H7 (cell line): ENCODE measurements at regions not wholly inside any gene's neighbourhood (a gene's known extent, or its start where the extent isn't known, plus 50 kb on each side); places are given as distances from the start of the nearest gene placed in this dataset.
A peak's percentile ranks its signal among the peaks of the same experiment; 100 is the strongest.

Experiments used
- DNase-seq: peaks from one replicate; pipeline ENCODE4 v3.0.0; 2012
- H3K27me3 ChIP-seq: 2 replicates; pipeline ENCODE4 v1.6.0; 2011; ENCODE audit warnings: mild to moderate bottlenecking, low read length; ENCODE audit not compliant: control insufficient read depth, insufficient read depth
- H3K36me3 ChIP-seq: replicated peaks from 2 replicates; pipeline ENCODE4 v1.5.1; 2011; ENCODE audit warnings: low read length; ENCODE audit not compliant: control insufficient read depth, insufficient read depth
- H3K4me3 ChIP-seq: 2 replicates; pipeline ENCODE4 v1.5.1; 2011; ENCODE audit warnings: low read depth, mild to moderate bottlenecking, control low read depth, low read length, moderate library complexity; ENCODE audit not compliant: insufficient read depth

DNA sequence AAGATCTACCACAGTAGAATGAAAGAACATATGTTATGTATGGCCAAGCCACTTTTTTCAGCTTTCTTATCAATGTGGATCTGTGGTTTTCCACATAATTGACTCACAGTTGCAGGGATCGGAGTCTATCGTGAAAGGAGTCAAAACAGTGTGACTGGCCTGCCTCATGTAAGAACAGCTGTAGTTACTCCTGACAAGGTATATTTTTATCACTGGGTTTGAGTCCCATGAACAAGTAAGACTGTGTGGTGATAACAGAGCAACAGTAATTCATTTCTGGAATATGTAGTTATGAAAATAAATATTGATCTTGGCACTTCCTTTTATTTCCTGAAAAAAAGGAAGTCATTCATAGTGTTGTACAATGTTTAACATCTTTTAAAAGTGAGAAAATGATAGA, 416.6 kb downstream of the KLF12 start:
- no peaks in the 10 kb centered on the region for H3K36me3 ChIP-seq
- no peaks in the 10 kb centered on the region for H3K27me3 ChIP-seq
- no peak overlapping the region for H3K4me3 ChIP-seq
- no peak for DNase-seq

DNA sequence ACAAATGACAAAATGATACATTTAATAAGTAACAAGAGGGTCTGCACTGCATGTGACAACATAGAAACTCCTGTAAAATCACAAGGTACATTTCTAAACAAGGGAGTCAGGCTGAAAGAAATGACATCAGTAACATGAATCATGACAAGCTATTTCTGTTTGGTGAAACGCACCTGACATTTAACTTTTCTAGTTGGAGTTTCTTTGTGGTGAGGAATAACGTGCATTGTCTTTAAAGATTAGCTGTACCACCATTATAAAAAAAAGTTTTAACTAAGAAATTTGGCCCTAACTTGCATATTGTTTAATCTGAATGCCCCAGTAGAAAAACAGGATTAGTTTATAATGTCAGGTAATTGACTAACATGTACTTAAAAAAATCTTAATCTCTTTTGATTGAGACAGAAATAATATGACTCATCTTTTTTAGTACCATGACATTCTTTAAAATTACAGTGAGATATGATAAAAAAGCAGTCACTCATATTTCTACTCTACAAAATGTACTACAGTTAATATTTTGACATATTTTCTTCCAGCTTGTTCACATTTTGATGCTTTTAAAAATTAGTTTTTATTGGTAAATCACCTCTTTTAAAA, 418.2 kb downstream of the KLF12 start:
- Histone ChIP-seq H3K4me3 (no peak overlapping the region), H3K36me3 (no peaks in the 10 kb centered on the region), H3K27me3 (no peaks in the 10 kb centered on the region)
- DNase-seq, result no peak

DNA sequence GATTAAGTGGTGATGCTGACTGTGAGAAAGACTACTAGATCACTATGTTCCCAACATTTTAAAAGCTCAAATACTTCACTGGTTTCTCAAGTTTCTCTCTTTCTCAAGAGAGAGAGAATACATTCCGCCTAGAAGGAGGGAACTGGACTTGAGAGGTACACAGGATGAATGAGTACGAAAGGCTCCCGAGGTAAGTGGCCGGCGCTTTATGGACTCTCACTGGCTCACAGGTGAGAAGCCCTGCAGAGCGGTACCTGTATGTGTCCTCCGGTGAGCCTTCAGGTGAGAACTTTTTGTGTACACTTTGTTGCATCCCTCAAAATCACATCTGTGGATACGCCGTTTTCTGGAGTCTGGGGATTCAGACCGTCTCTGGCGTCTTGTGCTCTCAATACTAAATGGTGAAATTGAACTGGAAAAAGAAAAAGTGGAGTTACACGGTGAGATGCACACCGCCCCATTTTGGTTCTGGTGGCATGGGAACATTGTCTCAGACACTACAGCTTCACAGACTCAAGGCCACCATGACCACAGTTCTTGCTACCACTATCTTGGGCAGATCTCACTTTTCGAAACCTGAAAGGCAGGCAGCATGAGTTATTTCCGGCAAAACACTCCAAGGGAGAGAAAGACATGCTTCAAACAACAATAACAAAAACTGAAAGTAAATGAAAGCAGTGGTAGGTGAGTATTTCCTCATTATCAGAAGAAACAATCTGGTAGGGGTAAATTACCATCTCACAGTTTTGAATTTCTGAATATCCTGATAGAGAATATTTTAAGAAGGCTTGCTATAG, 418.9 kb downstream of the KLF12 start:
- no peaks in the 10 kb centered on the region for H3K36me3 ChIP-seq
- H3K27me3 ChIP-seq, result no peaks in the 10 kb centered on the region
- DNase-seq, result no peak
- no peak overlapping the region for H3K4me3 ChIP-seq

DNA sequence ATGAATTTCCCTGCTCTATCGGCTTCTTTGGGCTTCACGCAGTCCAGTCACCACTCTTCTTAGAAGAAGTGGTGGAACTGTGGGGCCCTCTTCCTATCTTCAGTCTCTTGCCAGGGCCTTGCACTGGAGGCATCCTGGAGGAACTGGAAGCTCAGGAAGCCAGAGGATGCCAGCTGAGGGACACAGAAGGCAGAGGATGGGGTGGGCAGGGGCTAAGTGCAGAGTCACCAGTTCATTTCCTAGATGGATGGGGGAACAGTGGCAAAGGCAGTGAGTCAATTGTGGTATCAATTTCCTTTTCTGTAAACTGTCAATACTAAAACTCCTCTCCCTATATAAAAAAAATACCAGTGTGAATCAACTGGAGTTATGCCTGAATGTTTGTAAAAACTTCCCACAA, 419.7 kb downstream of the KLF12 start:
- H3K4me3 ChIP-seq, result no peak overlapping the region
- no peaks in the 10 kb centered on the region for H3K36me3 ChIP-seq
- H3K27me3 ChIP-seq, result no peaks in the 10 kb centered on the region
- no peak for DNase-seq

DNA sequence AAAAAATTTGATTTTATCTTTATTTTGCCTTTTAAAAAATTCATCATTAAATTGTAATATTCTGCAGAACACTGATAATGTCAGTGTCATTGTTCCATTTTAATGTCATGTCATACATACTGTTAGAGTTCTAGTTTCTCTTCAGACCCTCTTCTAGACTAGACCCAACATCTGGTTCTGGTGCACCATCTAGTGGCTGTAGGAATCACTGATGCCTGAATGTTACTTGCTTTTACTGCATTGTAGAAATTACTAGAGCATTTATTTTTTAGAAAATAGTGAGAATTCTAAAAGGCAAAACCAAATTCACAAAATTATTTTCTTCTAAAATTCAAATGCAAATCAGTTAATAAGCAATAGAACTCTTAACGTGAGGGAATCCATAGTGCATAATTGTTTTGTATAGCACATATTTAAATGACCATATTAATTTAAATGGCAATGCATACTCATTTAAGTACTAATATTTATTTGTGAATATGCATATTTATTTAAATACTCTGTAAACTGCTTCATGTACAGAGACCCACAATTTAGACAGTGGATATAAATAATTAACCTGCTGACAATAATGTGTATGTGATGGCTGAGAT, 425.7 kb downstream of the KLF12 start:
- Histone ChIP-seq H3K4me3 (no peak overlapping the region), H3K36me3 (no peaks in the 10 kb centered on the region), H3K27me3 (no peaks in the 10 kb centered on the region)
- peak; percentile 22 for DNase-seq

DNA sequence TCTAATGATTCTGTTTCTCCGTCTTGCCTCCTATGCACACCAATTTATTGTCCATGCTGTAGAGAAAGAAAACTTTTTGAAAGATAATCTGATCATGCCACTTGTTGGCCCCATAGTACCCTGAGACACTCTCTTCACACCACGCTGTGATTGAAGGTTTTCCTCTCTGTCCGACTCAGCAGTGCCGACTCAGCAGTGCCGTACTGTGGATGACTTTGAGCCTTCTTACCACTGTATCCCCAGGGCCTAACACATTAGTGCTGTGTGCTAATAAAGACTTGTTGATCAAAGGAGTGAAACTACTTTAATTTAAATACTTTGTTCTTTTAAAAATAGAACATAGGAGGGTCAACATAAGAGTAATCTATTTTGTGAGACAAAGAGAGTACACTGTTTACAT, 429.6 kb downstream of the KLF12 start:
- H3K4me3 ChIP-seq, result no peak overlapping the region
- no peaks in the 10 kb centered on the region for H3K36me3 ChIP-seq
- no peak for DNase-seq
- H3K27me3 ChIP-seq, result no peaks in the 10 kb centered on the region

DNA sequence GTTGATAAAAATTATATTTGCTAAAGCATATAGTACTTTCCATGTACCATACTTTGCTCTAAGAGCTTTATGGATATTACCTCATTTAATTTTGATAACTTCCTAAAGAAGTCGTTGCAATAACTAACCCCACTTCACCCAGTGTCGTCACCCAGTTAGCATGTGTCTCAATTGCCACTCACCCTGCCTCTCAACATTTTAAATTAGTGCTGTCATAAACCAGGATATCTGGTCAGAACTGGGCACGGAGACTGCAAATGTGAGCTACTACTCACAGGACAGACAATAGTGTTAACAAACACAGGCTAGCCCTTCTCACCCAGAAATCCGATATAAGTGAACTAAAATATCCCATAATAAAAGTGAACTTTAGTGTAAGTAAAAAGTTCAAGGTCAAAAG, 430.6 kb downstream of the KLF12 start:
- Histone ChIP-seq H3K36me3 (no peaks in the 10 kb centered on the region), H3K27me3 (no peaks in the 10 kb centered on the region), H3K4me3 (no peak overlapping the region)
- DNase-seq, result no peak

DNA sequence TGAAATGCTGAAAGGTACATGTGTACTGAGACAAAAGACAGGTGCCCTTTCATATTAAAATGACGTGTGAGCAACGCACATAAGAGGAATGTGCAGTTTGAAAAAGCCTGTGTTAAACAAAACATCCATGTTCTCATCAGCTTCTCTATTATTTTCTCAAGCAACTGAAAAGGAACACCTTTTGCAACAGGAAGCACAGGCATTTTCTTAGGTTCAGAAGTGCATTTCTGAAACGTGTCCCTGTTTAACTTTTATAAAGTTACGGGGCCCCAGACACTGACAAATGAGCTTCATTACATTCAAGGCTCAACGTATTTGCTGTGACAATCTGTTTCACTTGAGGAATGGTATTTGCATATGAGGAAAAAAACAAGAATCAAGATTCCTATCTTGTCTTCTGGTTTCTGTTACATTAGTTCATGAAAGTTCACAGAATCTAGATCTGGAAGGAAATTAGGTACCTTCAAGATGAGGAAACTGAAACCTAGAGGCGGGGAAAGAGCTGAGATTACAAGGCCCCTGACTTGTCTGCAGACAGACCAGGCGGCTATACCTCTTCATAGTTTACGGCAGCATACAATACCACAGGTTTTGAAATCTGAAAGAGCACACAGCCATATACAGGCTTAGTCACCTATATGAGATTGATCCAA, 431.7 kb downstream of the KLF12 start:
- no peaks in the 10 kb centered on the region for H3K27me3 ChIP-seq
- H3K4me3 ChIP-seq, result no peak overlapping the region
- H3K36me3 ChIP-seq, result no peaks in the 10 kb centered on the region
- DNase-seq, result no peak

DNA sequence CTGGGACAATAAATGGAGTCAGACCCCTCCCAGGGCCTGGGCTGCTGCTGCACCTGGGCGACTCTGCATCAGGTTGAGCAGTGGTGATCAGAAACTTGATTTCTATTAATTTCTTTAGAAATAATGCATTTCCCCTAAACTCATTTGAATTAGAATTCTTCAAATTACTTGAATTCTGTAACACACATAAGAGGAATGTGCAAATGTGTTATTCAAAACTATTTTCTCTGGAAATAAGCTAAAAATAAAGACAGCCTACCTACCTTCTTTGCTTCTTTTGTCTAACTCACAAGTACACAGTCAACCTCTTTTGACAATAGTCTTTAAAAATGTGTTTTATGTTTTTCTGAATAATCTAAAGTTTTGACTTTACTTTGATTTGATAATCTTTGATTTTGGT, 433.0 kb downstream of the KLF12 start:
- Histone ChIP-seq H3K4me3 (no peak overlapping the region), H3K36me3 (no peaks in the 10 kb centered on the region), H3K27me3 (no peaks in the 10 kb centered on the region)
- no peak for DNase-seq

DNA sequence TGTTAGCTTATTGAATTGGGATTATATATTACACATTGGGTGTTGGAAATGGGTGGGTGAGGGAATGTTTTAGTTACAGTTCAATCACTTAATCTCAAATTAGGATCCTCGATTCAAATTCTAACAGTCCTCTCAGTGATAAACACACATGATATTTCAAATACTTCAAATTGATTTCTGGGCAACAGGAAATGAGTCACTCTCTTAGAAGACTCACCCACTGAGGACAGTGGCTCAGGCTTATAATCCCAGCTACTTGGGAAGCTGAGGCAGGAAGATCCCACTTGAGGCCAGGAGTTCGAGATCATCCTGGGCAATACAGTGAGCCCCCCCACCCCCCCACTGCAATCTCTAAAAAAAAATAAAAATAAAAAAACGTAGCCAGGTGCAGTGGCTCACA, 435.3 kb downstream of the KLF12 start:
- Histone ChIP-seq H3K27me3 (no peaks in the 10 kb centered on the region), H3K4me3 (no peak overlapping the region), H3K36me3 (no peaks in the 10 kb centered on the region)
- no peak for DNase-seq

DNA sequence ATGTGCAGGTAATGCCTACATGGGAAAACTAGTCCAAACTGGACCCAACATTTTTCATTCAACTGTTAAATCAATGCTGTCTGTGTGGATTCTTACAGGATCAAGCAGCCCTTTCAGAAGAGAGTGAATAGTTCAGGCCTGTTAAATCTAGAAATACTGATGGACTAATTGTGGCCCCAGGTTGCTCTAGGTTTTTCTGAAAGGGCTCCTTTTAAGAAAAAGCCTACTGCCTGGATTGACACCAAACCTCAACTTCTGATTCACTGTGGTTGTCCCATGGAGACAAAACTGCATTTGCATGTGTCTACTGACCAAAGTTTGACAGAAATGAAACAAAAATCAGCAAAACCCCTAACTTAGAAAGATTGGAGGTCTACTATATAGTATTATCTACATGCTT, 437.0 kb downstream of the KLF12 start:
- DNase-seq, result no peak
- Histone ChIP-seq H3K4me3 (no peak overlapping the region), H3K27me3 (no peaks in the 10 kb centered on the region), H3K36me3 (no peaks in the 10 kb centered on the region)

DNA sequence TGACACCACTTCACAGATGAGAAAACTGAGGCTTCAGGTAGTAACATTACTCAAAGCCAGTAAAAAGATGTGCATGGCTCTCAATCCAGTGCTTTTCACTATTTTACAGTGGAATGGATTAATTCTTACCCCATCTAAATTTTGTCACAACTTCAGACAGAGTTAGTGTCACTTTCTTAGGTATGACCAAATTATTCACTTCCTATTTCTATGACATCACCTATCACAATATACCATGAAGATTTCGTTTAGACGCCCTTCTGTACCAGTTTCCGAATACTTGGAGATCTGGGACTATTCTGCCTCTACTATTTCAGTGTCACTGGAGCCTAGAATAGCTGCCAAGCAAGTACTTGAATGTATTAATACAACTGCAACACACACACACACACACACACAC, 437.5 kb downstream of the KLF12 start:
- Histone ChIP-seq H3K4me3 (no peak overlapping the region), H3K36me3 (no peaks in the 10 kb centered on the region), H3K27me3 (no peaks in the 10 kb centered on the region)
- DNase-seq, result no peak

DNA sequence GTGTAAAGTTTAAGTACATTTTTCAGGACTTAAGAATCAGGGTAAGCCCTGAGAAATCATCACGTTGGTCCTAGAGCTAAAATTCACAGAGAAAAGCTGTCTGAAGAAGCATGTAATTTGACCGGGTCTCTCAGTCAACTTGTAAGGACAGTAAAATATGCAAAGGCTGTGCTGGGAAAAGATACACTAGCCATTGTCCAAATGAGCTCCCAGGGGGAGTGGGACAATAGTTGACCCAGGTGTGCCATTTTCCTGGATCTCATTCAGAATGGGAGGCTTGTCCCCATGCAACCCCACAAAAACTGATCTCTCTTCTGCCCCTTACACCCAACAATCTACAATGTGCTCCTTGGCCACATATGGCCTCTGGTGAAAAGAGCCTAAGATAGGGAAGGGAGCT, 437.9 kb downstream of the KLF12 start:
- Histone ChIP-seq H3K36me3 (no peaks in the 10 kb centered on the region), H3K27me3 (no peaks in the 10 kb centered on the region), H3K4me3 (no peak overlapping the region)
- DNase-seq, result no peak

DNA sequence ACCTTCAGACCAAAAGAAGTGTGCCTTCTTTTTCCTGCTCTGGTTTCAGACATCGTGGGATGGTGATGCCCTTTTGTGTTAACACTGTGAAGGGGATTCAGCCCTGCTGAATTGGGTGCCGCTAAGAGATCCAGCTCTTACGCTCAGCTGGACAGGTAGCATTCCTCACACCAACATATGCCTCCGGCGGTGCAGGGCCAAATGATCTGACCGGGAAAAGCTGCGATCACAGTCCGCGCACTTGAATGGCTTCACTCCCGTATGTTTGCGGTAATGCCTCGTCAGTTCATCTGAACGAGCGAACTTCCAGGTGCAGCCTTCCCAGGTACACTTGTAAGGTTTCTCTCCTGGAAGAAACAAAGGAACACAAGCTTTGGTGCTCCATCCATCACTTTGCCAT, 438.9 kb downstream of the KLF12 start:
- Histone ChIP-seq H3K4me3 (no peak overlapping the region), H3K27me3 (no peaks in the 10 kb centered on the region), H3K36me3 (no peaks in the 10 kb centered on the region)
- DNase-seq, result no peak

DNA sequence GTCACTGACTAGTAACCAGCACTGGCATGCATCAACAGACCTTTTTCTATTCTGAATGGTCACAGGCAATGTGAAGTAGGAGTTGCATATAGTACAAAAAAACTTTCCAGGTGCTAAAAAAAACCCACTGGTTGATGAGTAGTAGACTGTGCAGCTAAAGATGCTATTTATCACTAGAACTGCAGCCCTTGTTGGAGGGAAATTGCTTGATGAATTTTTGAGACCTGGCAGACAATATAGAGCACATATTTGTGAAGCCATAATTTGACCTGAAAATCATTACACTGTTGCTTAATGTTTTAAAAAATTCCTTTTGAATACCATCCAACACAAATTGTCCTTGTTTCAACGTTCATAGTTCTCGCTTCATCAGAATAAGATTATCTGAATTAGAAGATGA, 441.0 kb downstream of the KLF12 start:
- no peaks in the 10 kb centered on the region for H3K27me3 ChIP-seq
- H3K4me3 ChIP-seq, result no peak overlapping the region
- H3K36me3 ChIP-seq, result no peaks in the 10 kb centered on the region
- no peak for DNase-seq
